Activated T-cell treated with anti-CD3 and anti-CD28 coated beads, Interleukin-2, amount 50 U/mL, for 24 hours (primary cell): ENCODE measurements at regions not wholly inside any gene's neighbourhood (a gene's known extent, or its start where the extent isn't known, plus 50 kb on each side); places are given as distances from the start of the nearest gene placed in this dataset.
A peak's percentile ranks its signal among the peaks of the same experiment; 100 is the strongest.

Experiments
- DNase-seq: peaks from one replicate; pipeline ENCODE4 v3.0.0-alpha.2; 2020
- H3K27ac Mint-ChIP-seq: 2 replicates; pipeline ENCODE4 v1.8.0; 2020; ENCODE audit warnings: mild to moderate bottlenecking, mixed read lengths
- H3K27me3 Mint-ChIP-seq: 2 replicates; pipeline ENCODE4 v1.8.0; 2020; ENCODE audit warnings: mixed read lengths
- H3K36me3 Mint-ChIP-seq: 2 replicates; pipeline ENCODE4 v1.8.0; 2020; ENCODE audit warnings: low read depth, mixed read lengths
- H3K4me1 Mint-ChIP-seq: 2 replicates; pipeline ENCODE4 v1.8.0; 2020; ENCODE audit warnings: low read depth, mixed read lengths
- H3K4me3 Mint-ChIP-seq: 2 replicates; pipeline ENCODE4 v1.8.0; 2020; ENCODE audit warnings: mild to moderate bottlenecking, moderate library complexity, mixed read lengths
- H3K9me3 Mint-ChIP-seq: 2 replicates; pipeline ENCODE4 v1.8.0; 2020; ENCODE audit warnings: mixed read lengths

- Mint-ChIP-seq H3K9me3 (no peaks in the 10 kb centered on the region), H3K36me3 (no peaks in the 10 kb centered on the region), H3K27me3 (peaks cover 4% of the 10 kb centered on the region), H3K4me1 (no peaks in the 10 kb centered on the region), H3K4me3 (no peak overlapping the region), H3K27ac (no peak overlapping the region)
- DNase-seq: no peak
Measured at GRCh38 chr19:31119951-31120690, 229.1 kb downstream of the TSHZ3 start.

GRCh38 chr19:31118986-31119385, 230.2 kb downstream of the TSHZ3 start:
- no peak for DNase-seq
- no peaks in the 10 kb centered on the region for H3K36me3 Mint-ChIP-seq
- H3K4me3 Mint-ChIP-seq: no peak overlapping the region
- H3K9me3 Mint-ChIP-seq: no peaks in the 10 kb centered on the region
- no peak overlapping the region for H3K27ac Mint-ChIP-seq
- H3K27me3 Mint-ChIP-seq: peaks cover 7% of the 10 kb centered on the region
- H3K4me1 Mint-ChIP-seq: no peaks in the 10 kb centered on the region

DNA sequence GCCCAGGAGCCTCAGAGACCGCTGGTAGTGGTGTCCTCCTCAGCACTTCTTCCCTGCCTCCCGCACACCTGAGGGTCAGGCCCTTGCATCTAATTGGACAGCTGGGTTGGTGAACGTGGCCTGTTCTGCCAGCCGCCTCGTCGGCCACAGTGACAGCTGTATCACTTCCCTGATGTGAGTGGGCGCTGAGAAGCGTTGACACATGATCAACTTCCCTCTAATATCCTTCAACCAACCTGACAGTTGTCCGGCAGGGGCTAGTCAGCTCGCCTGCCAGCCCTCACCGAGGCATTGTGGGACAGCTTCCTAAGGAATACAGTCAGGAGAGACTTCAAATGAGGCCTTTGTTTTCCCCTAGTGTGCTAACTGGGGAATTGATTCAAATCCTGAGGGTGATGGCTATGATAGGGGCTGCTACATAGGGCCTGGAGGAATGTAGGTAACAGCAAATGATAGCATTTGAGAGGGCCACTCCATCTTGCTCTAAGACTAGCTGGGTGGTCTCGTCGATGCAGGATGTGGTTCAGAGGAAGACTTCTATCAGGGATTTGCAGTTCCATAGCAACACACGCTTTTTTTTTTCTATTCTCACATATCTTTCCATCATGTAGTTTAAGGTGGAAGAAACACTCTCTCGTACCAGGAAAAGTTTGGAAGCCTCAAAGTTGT, 230.8 kb downstream of the TSHZ3 start:
- no peaks in the 10 kb centered on the region for H3K9me3 Mint-ChIP-seq
- no peaks in the 10 kb centered on the region for H3K4me1 Mint-ChIP-seq
- peaks cover 5% of the 10 kb centered on the region for H3K27me3 Mint-ChIP-seq
- H3K36me3 Mint-ChIP-seq: no peaks in the 10 kb centered on the region
- no peak overlapping the region for H3K27ac Mint-ChIP-seq
- no peak overlapping the region for H3K4me3 Mint-ChIP-seq
- DNase-seq: no peak

DNA sequence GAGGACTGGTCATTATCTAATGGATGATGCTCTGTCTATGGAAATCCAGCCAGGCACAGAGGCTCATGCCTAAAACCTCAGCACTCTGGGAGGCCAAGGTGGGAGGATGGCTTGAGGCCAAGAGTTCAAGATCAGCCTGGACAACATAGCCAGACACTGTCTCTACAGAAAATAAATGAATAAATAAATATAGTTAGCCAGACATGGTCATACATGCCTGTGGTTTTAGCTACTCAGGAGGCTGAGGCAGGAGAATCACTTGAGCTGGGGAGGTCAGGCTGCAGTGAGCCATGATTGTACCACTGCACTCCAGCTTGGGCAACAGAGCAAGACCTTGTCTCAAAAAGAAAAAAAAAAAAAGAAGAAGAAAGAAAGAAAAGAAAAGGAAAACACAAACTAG, 234.7 kb downstream of the TSHZ3 start:
- H3K9me3 Mint-ChIP-seq: no peaks in the 10 kb centered on the region
- H3K36me3 Mint-ChIP-seq: no peaks in the 10 kb centered on the region
- H3K27ac Mint-ChIP-seq: no peak overlapping the region
- DNase-seq: no peak
- H3K27me3 Mint-ChIP-seq: peaks cover 31% of the 10 kb centered on the region
- H3K4me3 Mint-ChIP-seq: no peak overlapping the region
- H3K4me1 Mint-ChIP-seq: peaks cover 6% of the 10 kb centered on the region

DNA sequence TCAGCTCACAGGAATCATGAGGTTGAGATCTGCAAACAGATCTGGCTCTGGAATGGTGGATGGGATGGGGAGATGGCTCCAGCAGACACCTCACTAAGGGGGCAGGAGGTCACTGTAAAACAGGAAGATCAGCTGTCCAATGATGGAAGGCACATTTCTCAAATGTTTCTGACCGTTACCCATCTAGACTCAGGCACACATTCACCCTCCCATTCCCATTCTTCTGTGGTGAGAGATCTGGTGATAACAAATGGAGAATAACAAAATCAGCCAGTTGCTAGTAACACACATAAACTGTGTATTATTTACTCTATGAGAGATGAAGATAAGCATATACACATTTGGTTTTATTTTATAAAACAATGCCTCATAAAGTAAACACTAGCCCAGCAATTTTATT, 235.9 kb downstream of the TSHZ3 start:
- Mint-ChIP-seq H3K4me1 (peaks cover 12% of the 10 kb centered on the region), H3K27ac (no peak overlapping the region), H3K36me3 (no peaks in the 10 kb centered on the region), H3K27me3 (peaks cover 39% of the 10 kb centered on the region), H3K4me3 (no peak overlapping the region), H3K9me3 (no peaks in the 10 kb centered on the region)
- DNase-seq: no peak

DNA sequence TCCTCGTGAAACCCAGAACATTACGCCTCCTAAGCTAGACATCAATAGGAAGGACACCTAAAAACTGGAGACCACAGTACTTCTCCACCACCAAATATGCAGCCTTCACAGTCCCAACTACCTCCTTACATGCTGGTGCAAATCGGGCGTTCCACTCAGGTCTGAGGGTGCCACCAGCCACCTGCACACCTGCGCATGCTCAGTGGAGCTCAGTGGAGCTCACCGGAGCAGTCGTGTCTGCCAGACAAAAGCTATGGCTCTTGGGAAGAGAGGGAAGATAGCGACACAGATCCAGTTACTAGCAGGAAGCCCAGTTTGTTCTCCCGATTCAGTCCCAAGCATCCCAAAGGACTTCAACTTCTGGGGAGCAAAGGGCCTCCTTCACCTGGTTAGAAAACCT, 237.1 kb downstream of the TSHZ3 start:
- no peaks in the 10 kb centered on the region for H3K36me3 Mint-ChIP-seq
- peaks cover 50% of the 10 kb centered on the region for H3K27me3 Mint-ChIP-seq
- no peak for DNase-seq
- H3K27ac Mint-ChIP-seq: no peak overlapping the region
- H3K4me3 Mint-ChIP-seq: no peak overlapping the region
- H3K9me3 Mint-ChIP-seq: no peaks in the 10 kb centered on the region
- H3K4me1 Mint-ChIP-seq: peaks cover 12% of the 10 kb centered on the region

GRCh38 chr19:31111741-31112140, 237.5 kb downstream of the TSHZ3 start:
- H3K27me3 Mint-ChIP-seq: peaks cover 53% of the 10 kb centered on the region
- H3K27ac Mint-ChIP-seq: no peak overlapping the region
- H3K9me3 Mint-ChIP-seq: no peaks in the 10 kb centered on the region
- no peak for DNase-seq
- H3K4me1 Mint-ChIP-seq: peaks cover 12% of the 10 kb centered on the region
- no peak overlapping the region for H3K4me3 Mint-ChIP-seq
- no peaks in the 10 kb centered on the region for H3K36me3 Mint-ChIP-seq

GRCh38 chr19:31110336-31110735, 238.9 kb downstream of the TSHZ3 start:
- H3K27ac Mint-ChIP-seq: no peak overlapping the region
- H3K4me3 Mint-ChIP-seq: no peak overlapping the region
- no peaks in the 10 kb centered on the region for H3K36me3 Mint-ChIP-seq
- H3K27me3 Mint-ChIP-seq: peaks cover 59% of the 10 kb centered on the region
- H3K4me1 Mint-ChIP-seq: peaks cover 12% of the 10 kb centered on the region
- peak; percentile 37 for DNase-seq
- H3K9me3 Mint-ChIP-seq: no peaks in the 10 kb centered on the region

- no peaks in the 10 kb centered on the region for H3K9me3 Mint-ChIP-seq
- no peaks in the 10 kb centered on the region for H3K36me3 Mint-ChIP-seq
- H3K4me1 Mint-ChIP-seq: peaks cover 12% of the 10 kb centered on the region
- DNase-seq: no peak
- H3K27me3 Mint-ChIP-seq: peaks cover 57% of the 10 kb centered on the region
- no peak overlapping the region for H3K27ac Mint-ChIP-seq
- H3K4me3 Mint-ChIP-seq: no peak overlapping the region
Measured at GRCh38 chr19:31109636-31110035, 239.6 kb downstream of the TSHZ3 start.

DNA sequence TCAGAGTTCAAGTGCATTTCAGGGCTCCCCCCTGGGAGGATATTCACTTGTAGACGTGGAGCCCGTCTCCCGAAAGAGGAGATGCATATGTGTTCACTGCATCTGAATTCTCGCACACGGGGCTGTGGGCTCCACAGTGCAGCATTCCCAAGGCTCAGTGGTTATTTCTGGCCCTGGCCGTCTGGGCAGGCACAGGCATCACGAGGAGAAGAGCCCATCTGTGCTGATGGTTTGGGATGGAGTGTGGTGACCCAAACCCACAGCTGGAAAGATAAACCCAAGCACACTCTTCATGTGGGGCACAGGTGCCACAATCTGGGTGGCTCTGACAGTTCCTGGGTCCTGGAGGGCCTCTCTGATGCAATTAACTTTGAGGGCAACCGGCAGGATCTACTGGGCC, 242.1 kb downstream of the TSHZ3 start:
- no peaks in the 10 kb centered on the region for H3K9me3 Mint-ChIP-seq
- no peaks in the 10 kb centered on the region for H3K36me3 Mint-ChIP-seq
- no peak overlapping the region for H3K27ac Mint-ChIP-seq
- peaks cover 45% of the 10 kb centered on the region for H3K27me3 Mint-ChIP-seq
- DNase-seq: no peak
- no peak overlapping the region for H3K4me3 Mint-ChIP-seq
- H3K4me1 Mint-ChIP-seq: peaks cover 12% of the 10 kb centered on the region

- H3K27me3 Mint-ChIP-seq: peaks cover 34% of the 10 kb centered on the region
- peaks cover 12% of the 10 kb centered on the region for H3K4me1 Mint-ChIP-seq
- H3K9me3 Mint-ChIP-seq: no peaks in the 10 kb centered on the region
- H3K4me3 Mint-ChIP-seq: no peak overlapping the region
- no peak for DNase-seq
- no peaks in the 10 kb centered on the region for H3K36me3 Mint-ChIP-seq
- no peak overlapping the region for H3K27ac Mint-ChIP-seq
Measured at GRCh38 chr19:31105761-31106160, 243.5 kb downstream of the TSHZ3 start.

- no peak overlapping the region for H3K27ac Mint-ChIP-seq
- no peaks in the 10 kb centered on the region for H3K9me3 Mint-ChIP-seq
- H3K4me3 Mint-ChIP-seq: no peak overlapping the region
- no peaks in the 10 kb centered on the region for H3K36me3 Mint-ChIP-seq
- no peak for DNase-seq
- H3K27me3 Mint-ChIP-seq: peaks cover 30% of the 10 kb centered on the region
- H3K4me1 Mint-ChIP-seq: peaks cover 4% of the 10 kb centered on the region
Measured at GRCh38 chr19:31104451-31104850, 244.8 kb downstream of the TSHZ3 start.

DNA sequence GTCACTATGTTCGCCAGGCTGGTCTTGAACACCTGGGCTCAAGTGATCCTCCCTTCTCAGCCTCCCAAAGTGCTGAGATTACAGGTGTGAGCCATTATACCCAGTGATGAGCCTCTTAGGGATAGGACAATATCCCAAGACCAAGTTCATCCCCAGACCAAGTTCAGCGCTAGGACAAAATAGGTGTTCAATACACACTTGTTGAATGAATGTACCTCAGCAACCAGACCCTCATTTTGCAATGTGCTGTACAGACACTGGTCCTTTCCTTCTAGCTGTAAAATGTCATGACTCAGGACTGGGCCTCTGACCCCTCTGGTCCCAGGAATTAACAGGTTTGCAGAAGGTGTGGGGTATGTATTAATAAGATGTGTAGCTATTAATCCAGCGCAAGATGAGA, 246.0 kb downstream of the TSHZ3 start:
- DNase-seq: no peak
- Mint-ChIP-seq H3K36me3 (no peaks in the 10 kb centered on the region), H3K4me1 (no peaks in the 10 kb centered on the region), H3K27me3 (peaks cover 21% of the 10 kb centered on the region), H3K27ac (no peak overlapping the region), H3K4me3 (no peak overlapping the region), H3K9me3 (no peaks in the 10 kb centered on the region)

DNA sequence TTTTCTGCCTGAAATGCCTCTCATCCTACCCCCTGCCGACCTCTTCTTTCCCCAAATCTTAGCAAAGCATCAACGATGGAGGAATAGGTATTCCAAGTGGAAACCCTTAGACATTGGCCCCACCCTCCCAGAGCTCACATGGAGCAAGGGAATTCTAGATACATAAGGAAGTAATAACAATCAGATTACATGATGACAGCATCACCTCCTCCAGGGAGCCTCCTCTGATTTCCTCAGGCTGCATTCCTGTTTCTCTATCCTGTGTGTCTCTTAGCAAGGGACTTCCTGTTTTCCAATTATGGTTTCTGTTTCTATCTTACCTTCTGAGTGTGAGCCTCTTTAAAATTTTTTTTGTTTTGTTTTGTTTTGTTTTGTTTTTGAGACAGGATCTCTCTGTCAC, 246.6 kb downstream of the TSHZ3 start:
- Mint-ChIP-seq H3K27ac (no peak overlapping the region), H3K9me3 (no peaks in the 10 kb centered on the region), H3K4me3 (no peak overlapping the region), H3K4me1 (no peaks in the 10 kb centered on the region), H3K36me3 (no peaks in the 10 kb centered on the region), H3K27me3 (peaks cover 15% of the 10 kb centered on the region)
- DNase-seq: no peak

- Mint-ChIP-seq H3K9me3 (no peaks in the 10 kb centered on the region), H3K4me1 (no peaks in the 10 kb centered on the region), H3K4me3 (no peak overlapping the region), H3K36me3 (no peaks in the 10 kb centered on the region), H3K27me3 (peaks cover 8% of the 10 kb centered on the region), H3K27ac (no peak overlapping the region)
- no peak for DNase-seq
Measured at GRCh38 chr19:31100981-31101380, 248.3 kb downstream of the TSHZ3 start.
